HUES64 (cell line): ENCODE measurements at regions not wholly inside any gene's neighbourhood (a gene's known extent, or its start where the extent isn't known, plus 50 kb on each side); places are given as distances from the start of the nearest gene placed in this dataset.
"Not testable (repeated sequence)": the region's sequence is repeated elsewhere in the genome, so short reads cannot be mapped to it uniquely, and the experiment has no call there.

Source experiments
- H3K27ac ChIP-seq: 2 replicates; pipeline ENCODE4 v1.7.0; 2013; ENCODE audit warnings: low read depth, low read length, inconsistent platforms
- H3K27me3 ChIP-seq: 2 replicates; pipeline ENCODE4 v1.6.1; 2013; ENCODE audit warnings: mild to moderate bottlenecking, low read length; ENCODE audit not compliant: insufficient read depth
- H3K36me3 ChIP-seq: 2 replicates; pipeline ENCODE4 v1.6.1; 2013; ENCODE audit warnings: mild to moderate bottlenecking, low read length; ENCODE audit not compliant: insufficient read depth
- H3K4me1 ChIP-seq: 2 replicates; pipeline ENCODE4 v1.6.1; 2013; ENCODE audit warnings: mild to moderate bottlenecking, low read length, moderate library complexity; ENCODE audit not compliant: insufficient read depth
- H3K4me3 ChIP-seq: 2 replicates; pipeline ENCODE4 v1.5.1; 2013; ENCODE audit warnings: mild to moderate bottlenecking, low read length, moderate library complexity
- H3K9ac ChIP-seq: 2 replicates; pipeline ENCODE4 v1.6.1; 2013; ENCODE audit warnings: mild to moderate bottlenecking, low read depth, low read length
- H3K9me3 ChIP-seq: 2 replicates; pipeline ENCODE4 v1.6.1; 2013; ENCODE audit warnings: low read depth, low read length; ENCODE audit not compliant: insufficient read depth
- WGBS: fragments of 150-250, 120-280 bp; methylation state at CpG from one replicate; pipeline ENCODE4 v1.1.7; 2013; ENCODE audit warnings: missing lambda C conversion rate; 5-methylcytosine and 5-hydroxymethylcytosine counted together

DNA sequence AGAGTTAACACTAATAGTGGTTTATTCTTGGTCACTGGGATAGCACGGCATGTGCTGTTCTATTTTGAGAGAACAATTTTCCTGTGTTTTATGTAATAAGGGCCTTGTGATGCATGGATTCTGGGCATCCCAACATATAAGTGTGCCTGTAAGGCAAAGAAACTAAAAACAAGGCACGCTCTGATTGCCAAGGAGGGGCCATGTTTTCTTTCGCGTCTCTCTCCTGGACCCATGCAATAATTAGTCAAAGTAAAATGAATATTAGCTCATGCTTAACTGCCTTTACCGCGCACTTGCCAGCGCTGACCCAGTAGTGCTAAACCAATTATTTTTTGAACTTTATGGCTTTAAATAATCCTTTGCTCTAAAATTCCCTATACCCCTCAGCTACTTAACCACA, 140.9 kb downstream of the PSAT1 start:
- no peaks in the 10 kb centered on the region for H3K9me3 ChIP-seq
- H3K9ac ChIP-seq, result peak overlapping the region; percentile 22; the same call in 1 of the 2 replicates
- 90% methylated on average over 7 of the region's 7 CpGs for WGBS
- H3K27ac ChIP-seq, result peak overlapping the region; percentile 69
- H3K4me3 ChIP-seq, result no peak overlapping the region
- H3K36me3 ChIP-seq, result no peaks in the 10 kb centered on the region
- H3K4me1 ChIP-seq, result peaks cover 36% of the 10 kb centered on the region
- no peaks in the 10 kb centered on the region for H3K27me3 ChIP-seq

DNA sequence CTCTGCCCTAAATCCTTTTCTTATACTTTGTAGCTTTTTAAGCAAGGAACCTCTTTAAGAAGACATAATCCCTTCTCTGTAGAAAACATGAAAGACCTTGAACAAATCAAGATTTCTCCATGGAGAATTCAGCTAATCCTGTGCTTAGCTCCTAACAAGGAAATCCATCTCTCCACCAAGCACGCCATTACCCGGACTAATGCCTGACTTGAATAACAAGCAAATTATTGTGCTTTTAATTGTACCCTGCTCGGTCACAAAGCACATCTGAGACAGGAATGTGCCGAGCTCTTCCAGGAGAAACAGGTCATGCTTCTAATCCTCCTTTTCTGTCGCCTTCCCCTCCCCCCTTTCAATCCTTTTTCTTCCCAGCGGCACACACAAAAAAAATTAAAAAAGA, 141.3 kb downstream of the PSAT1 start:
- 43% methylated on average over 5 of the region's 6 CpGs for whole genome bisulfite sequencing
- H3K36me3 ChIP-seq, result no peaks in the 10 kb centered on the region
- no peak overlapping the region; the same call in 1 of the 2 replicates for H3K4me3 ChIP-seq
- H3K9me3 ChIP-seq, result no peaks in the 10 kb centered on the region
- peak overlapping the region; percentile 32; the same call in 1 of the 2 replicates for H3K9ac ChIP-seq
- no peaks in the 10 kb centered on the region for H3K27me3 ChIP-seq
- H3K27ac ChIP-seq, result peak overlapping the region; percentile 69
- H3K4me1 ChIP-seq, result peaks cover 36% of the 10 kb centered on the region

DNA sequence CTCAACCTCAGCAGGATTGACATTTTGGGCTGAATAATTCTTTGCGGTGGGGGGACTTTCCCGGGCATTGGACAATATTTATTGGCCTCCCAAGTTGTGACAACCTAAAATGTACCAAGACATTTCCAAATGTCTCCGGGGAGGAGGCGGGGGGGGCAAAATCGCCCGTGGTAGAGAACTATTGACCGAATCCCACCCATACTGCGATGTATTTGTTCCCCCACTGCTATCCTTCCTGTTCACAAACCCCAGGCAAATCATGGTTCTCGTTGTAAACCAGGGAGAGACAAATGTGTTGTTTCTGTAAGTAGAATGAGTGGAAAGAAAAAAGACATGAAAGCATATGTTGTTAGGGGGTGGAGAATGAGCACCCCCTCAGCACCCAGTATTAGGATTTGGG, 141.9 kb downstream of the PSAT1 start:
- peak overlapping the region; percentile 32; the same call in 1 of the 2 replicates for H3K9ac ChIP-seq
- 68% methylated on average over 8 of the region's 9 CpGs for WGBS

DNA sequence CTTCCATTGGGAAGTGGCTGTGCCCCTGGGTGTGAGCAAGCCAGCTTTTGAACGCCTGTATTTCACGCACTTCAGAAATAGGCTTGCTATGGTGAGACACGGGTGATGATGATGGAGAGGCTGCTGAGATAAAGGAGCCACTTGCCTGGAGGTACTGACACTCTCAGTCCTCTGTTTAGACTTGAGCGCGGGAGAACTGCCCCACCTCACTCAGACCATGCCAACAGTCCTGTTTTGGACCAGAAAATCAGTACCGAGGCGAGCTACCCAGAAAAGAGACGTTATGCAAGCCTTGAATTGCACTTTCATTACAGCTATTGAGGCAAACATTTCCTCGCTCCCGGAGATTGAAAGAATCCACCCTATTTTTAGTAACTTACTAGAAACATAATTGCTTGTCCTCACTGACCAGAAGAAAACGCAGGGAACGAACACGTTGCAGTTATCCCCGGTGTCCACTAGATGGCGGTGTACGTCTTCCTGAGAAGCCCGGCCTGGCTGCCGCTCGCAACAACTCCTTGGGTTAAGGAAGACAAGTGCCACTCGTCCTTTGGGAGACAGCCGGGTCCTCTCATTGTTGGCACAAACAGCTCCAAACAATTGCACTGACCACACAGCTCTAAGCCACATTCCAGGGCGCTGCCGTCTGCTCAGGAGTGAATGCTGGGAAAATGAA, 142.4 kb downstream of the PSAT1 start:
- WGBS, result 14% methylated on average over 23 of the region's 23 CpGs
- Histone ChIP-seq H3K27ac (peak overlapping the region; percentile 69), H3K4me1 (peaks cover 36% of the 10 kb centered on the region), H3K27me3 (no peaks in the 10 kb centered on the region), H3K9ac (no peak overlapping the region; the same call in 1 of the 2 replicates), H3K36me3 (no peaks in the 10 kb centered on the region), H3K9me3 (no peaks in the 10 kb centered on the region), H3K4me3 (peak overlapping the region; percentile 10; the same call in 1 of the 2 replicates)

More for the DNA sequence above, 141.9 kb downstream of the PSAT1 start:
- H3K4me3 ChIP-seq, result no peak overlapping the region; the same call in 1 of the 2 replicates
- peaks cover 36% of the 10 kb centered on the region for H3K4me1 ChIP-seq
- H3K27me3 ChIP-seq, result no peaks in the 10 kb centered on the region
- H3K9me3 ChIP-seq, result no peaks in the 10 kb centered on the region
- H3K27ac ChIP-seq, result peak overlapping the region; percentile 69
- H3K36me3 ChIP-seq, result no peaks in the 10 kb centered on the region

DNA sequence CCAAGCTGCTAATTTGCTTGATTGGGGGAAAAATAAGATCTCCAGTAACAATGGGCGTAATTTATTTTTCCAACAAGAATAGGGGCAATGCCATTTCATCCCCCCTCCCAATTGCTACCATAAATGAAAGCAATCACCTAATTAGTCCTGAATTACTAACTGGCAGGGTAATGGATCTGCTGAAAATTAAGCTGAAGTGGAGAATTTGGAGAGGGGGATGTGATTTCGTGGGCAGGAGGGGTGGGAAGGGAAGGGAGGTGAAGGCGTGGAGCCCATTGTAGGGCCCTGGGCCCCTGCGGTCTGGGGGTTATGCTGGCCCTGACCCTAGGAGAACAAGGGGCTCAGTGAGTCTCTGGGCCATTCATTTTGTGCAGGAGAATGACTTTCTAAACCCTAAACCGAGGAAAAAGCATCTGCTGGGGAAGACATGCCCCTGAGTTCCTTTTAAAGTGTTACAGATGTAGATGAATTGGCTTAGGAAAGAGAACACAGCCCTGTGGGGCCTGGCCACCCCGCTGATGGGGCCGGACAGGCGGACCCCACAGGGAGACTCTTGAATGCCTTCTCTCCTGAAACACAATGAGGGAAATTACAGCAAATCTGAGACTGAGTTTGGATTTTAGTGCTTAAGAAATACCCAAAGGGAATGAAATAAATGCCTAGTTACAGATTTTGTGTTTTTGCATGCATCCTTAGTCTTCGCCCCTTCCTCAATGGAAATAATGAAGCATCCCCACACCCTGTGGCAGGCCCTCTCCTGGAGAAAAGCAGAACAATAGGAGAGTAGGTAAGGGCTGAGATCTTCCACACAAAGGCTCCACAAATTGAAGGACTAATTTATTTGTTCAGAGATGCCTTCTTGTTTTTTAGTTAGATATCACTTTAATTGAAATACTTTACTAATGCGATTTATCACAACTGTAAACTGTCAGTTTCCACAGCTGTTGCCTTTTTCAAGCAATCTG, 143.2 kb downstream of the PSAT1 start:
- 49% methylated on average over 10 of the region's 10 CpGs for WGBS
- Histone ChIP-seq H3K9me3 (no peaks in the 10 kb centered on the region), H3K36me3 (no peaks in the 10 kb centered on the region), H3K4me3 (no peak overlapping the region), H3K27ac (peak overlapping the region; percentile 64), H3K9ac (no peak overlapping the region; the same call in 1 of the 2 replicates), H3K4me1 (peaks cover 36% of the 10 kb centered on the region), H3K27me3 (no peaks in the 10 kb centered on the region)

DNA sequence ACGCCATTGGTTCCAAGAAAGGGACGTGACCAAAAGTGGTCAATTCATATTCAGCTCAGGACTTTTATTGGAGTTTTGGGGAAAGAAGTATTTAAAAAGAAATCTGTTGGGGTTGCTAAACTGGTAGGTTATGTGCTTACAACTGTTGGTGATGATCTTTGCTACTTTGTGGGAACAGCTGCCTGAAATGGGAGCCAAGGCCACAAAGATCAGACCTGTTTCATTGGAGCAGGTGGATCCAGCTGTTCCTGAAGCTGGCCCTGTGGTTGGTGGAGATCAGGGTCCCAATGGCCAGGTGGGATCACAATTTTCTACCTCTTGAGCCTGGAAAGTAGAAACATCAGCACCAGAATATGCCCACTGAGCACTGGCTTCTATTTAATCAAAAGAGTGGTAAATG, 144.5 kb downstream of the PSAT1 start:
- WGBS, result 95% methylated on average over 2 of the region's 2 CpGs

DNA sequence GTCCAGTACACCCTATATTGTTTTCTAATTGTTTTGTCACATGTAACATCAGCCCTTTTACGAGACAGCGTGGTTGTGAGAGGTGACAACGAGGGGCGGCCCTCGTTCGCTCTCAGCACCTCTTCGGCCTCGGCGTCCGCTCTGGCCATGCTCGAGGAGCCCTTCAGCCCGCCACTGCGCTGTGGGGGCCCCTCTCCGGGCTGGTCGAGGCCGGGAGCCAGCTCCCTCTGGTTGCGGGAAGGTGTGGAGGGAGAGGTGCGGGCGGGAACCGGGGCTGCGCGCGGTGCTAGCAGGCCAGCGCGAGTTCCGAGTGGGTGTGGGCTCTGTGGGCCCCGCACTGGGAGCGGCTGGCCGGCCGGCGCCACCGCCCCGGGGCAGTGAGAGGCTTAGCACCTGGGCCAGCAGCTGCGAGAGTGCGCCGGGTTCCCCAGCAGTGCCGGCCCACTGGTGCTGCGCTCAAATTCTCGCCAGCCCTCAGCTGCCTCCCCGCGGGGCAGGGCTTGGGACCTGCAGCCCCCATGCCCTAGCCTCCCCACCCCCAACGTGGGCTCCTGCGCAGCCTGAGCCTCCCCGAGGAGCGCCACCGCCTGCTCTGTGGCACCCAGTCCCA, 145.0 kb downstream of the PSAT1 start:
- Histone ChIP-seq H3K36me3 (no peaks in the 10 kb centered on the region), H3K9ac (no peak overlapping the region), H3K9me3 (0 out of 2 replicates have a peak, but pooled peaks cover 2% of the 10 kb centered on the region), H3K27me3 (no peaks in the 10 kb centered on the region), H3K4me1 (peaks cover 36% of the 10 kb centered on the region), H3K27ac (no peak overlapping the region), H3K4me3 (no peak overlapping the region)
- 97% methylated on average over 46 of the region's 46 CpGs for WGBS

More for the DNA sequence above, 144.5 kb downstream of the PSAT1 start:
- no peak overlapping the region for H3K4me3 ChIP-seq
- H3K27me3 ChIP-seq, result no peaks in the 10 kb centered on the region
- no peaks in the 10 kb centered on the region for H3K36me3 ChIP-seq
- no peak overlapping the region for H3K27ac ChIP-seq
- H3K4me1 ChIP-seq, result peaks cover 36% of the 10 kb centered on the region
- H3K9ac ChIP-seq, result no peak overlapping the region
- H3K9me3 ChIP-seq, result 0 out of 2 replicates have a peak, but pooled peaks cover 2% of the 10 kb centered on the region

DNA sequence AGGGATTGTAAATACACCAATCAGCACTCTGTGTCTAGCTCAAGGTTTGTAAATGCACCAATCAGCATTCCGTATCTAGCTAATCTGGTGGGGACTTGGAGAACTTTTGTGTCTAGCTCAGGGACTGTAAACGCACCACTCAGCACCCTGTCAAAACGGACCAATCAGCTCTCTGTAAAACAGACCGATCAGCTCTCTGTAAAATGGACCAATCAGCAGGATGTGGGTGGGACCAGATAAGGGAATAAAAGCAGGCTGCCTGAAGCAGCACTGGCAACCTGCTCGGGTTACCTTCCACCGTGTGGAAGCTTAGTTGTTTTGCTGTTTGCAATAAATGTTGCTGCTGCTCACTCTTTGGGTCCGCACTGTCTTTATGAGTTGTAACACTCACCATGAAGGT, 145.7 kb downstream of the PSAT1 start:
- H3K9ac ChIP-seq, H3K36me3 ChIP-seq, H3K27me3 ChIP-seq, H3K9me3 ChIP-seq, H3K4me3 ChIP-seq, H3K27ac ChIP-seq: not testable (repeated sequence)
- WGBS, result 92% methylated on average over 7 of the region's 7 CpGs
- peaks cover 32% of the 10 kb centered on the region for H3K4me1 ChIP-seq

DNA sequence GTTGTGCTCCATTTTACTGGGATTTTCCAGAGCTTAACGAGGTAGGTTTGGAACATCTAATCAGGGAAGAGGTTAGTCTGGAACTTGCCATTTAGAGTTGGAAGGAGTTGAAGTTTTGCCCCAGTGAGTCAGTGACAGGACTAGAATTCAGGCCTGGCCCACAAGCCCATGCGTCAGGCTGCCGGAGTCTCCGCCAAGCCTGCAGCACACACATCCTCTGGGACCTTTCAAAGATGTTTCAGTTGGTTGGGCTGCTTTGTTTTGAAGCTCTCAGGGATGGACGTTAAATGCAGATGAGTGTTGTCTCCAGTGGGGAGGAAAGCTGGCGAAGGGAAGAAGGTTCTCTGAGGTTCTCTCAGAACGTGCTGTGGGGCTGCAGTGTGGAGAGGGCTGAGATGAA, 147.0 kb downstream of the PSAT1 start:
- Histone ChIP-seq H3K4me3 (no peak overlapping the region), H3K36me3 (no peaks in the 10 kb centered on the region), H3K27ac (no peak overlapping the region), H3K27me3 (no peaks in the 10 kb centered on the region), H3K4me1 (peaks cover 19% of the 10 kb centered on the region), H3K9me3 (0 out of 2 replicates have a peak, but pooled peaks cover 2% of the 10 kb centered on the region), H3K9ac (no peak overlapping the region)
- WGBS, result 82% methylated on average over 7 of the region's 7 CpGs

DNA sequence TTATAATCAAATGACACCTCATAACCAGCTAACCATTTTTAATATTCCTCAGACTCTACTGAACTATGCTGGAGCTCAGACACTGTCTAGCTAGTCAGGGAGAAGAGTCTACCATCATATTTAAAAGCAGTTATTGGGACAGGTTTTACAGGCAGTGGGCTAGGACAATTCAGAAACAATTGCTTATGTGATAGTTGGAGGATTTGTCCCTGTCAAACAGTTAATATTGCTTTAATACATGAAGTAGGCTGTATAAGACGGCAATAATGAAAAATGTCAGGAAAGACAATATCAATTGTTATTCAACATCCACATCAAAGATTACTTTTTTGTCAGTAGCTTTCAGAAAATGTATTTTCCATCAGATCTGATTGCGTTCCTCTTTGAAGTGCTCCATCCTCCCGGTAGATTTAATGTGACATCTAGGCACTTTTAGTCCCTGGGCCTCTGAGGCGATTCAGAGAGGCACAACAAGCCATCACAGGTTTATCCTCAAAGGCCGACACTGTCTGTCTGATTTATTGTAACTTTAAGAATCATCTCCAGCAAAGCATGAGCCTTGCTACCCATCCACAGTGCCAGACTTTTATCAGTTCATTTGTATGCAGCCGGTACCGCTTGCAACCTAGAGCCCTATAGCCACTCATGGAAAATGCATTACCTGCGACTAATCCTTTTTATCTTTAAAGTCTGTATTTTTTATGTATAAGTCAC, 152.2 kb downstream of the PSAT1 start:
- 0 out of 2 replicates have a peak, but pooled peaks cover 2% of the 10 kb centered on the region for H3K9me3 ChIP-seq
- peaks cover 6% of the 10 kb centered on the region; the same call in 1 of the 2 replicates for H3K4me1 ChIP-seq
- no peak overlapping the region for H3K27ac ChIP-seq
- no peak overlapping the region for H3K9ac ChIP-seq
- H3K27me3 ChIP-seq, result no peaks in the 10 kb centered on the region
- H3K4me3 ChIP-seq, result no peak overlapping the region
- H3K36me3 ChIP-seq, result no peaks in the 10 kb centered on the region
- 94% methylated on average over 7 of the region's 8 CpGs for WGBS
